SKM-1 treated with dmso at 0.1 percent for 144 hours (cell line): ENCODE measurements at regions not wholly inside any gene's neighbourhood (a gene's known extent, or its start where the extent isn't known, plus 50 kb on each side); places are given as distances from the start of the nearest gene placed in this dataset.
"Not testable (repeated sequence)": the region's sequence is repeated elsewhere in the genome, so short reads cannot be mapped to it uniquely, and the experiment has no call there.

Experiments used
- DNase-seq: peaks from one replicate; lab custom pipeline; 2025; ENCODE audit not compliant: unreplicated experiment; lab: John Stamatoyannopoulos, UW

DNA sequence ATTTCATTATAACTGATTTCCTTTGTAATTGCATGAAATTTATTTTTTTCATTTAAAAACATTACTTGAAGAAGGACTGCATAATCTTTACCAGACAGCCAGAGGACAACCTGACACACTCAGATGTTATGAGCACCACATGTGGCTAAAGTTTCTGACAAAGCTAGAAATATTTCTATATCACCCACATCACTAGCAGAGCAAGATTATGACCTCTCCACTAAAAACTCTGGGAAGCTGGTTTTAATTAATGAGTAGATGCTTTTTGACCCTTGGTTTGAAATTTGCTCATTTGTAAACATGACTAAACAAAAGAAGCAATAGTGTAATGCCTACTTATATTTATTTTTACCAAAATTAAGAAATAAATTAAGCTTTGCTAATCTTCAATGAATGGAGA is 661.5 kb upstream of the EPHA5 start:
- DNase-seq: no peak

- DNase-seq: no peak
These were observed 659.8 kb upstream of the EPHA5 start for GRCh38 chr4:66330125-66330524.

DNA sequence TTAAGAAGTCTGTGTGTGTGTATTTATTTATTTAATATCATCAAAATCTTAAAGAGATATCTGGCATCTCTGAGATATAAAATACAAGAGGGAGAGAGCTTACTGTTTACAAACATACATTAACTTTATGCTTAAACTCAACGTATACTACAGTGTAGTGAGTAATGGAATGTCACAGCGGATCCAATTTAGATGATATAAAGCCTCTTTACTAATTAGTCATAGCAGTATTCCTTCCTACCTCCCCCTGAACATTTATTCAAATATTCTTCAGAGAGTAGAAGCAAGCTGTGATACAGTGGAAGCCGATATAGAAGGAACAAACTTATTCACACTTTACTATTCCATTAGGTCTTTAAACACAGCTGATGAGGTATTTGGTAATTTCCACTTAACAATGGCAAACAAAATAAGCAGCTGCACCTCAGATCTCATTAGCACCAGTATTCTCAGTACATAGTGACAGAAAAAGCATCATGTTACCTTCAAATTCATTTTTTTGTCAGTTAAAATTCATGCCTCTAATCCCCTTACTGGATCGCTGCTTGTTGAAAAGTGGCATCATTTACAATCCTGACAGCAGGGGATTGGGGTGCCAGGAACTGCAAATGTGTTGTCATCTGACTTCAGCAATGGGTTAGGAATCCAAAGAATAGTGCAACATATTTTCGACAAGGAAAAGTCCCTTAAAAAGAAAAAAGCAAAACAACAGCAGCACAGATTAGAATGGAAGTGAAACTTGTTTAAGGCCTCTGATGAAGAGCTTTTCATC is 658.7 kb upstream of the EPHA5 start:
- no peak for DNase-seq

GRCh38 chr4:66307641-66308438 is 637.6 kb upstream of the EPHA5 start:
- no peak for DNase-seq

GRCh38 chr4:66300336-66300934 is 630.1 kb upstream of the EPHA5 start:
- DNase-seq: no peak

- no peak for DNase-seq
These were observed 628.3 kb upstream of the EPHA5 start for GRCh38 chr4:66298569-66298968.

DNA sequence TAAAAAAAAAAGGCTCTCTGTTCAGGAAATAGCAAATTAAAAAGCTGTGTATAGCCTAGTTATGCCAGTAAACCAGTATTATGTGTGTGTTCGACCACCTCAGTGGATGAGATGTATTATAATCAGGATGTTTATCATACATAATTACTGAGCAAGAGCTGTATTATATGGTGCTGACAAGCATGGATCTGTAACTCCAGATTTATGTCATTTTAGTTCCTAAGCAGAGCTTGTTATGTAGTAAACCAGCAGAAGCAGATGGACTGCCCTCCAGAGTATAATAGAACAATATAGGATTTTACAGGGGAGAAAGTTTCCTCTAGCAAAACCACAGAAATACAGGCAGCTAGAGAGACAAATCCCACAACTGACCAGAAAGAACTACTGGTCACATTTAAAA is 627.4 kb upstream of the EPHA5 start:
- DNase-seq: no peak

GRCh38 chr4:66294638-66295037 is 624.3 kb upstream of the EPHA5 start:
- DNase-seq: no peak

DNA sequence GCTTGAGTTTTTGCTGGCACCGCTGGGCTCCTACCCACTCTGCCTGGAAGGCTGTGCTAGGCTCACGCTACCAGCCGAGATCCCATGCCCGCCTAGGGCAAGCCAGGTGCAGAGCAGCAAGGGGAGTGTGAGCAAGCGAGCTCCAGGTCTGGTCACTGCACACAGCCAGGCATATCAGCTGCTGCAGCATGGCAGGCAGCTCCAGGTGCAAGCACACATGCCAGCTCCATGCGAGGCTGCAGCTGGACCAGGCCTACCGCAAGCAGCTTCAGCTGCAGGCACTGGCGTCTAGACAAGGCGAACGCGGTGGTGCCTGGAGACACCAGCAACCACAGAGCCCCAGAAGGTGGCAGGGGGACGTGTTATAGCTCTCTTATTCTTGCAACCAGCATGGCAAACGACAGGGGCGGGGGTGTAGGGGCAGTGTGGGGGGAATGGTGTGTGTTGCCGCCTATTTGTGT is 614.7 kb upstream of the EPHA5 start:
- DNase-seq: no peak

DNA sequence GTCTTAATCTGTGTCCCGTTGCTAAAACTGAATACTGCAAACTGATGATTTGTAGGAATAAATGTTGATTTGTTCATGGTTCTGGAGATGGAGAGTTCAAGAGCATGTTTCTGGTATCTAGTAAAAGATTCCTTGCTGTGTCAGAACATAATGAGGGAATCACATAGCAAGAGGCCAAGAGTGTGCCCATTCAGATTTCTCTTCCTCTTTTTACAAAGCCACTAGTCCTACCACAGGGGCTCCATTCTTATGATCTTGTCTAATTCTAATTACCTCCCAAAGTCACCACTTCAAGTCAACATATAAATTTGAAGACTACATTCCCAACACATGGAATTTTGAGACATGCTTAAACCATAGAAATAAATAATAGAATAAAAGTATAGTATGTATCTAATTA is 608.8 kb upstream of the EPHA5 start:
- peak; percentile 14 for DNase-seq

GRCh38 chr4:66275411-66276038 is 605.2 kb upstream of the EPHA5 start:
- DNase-seq: no peak

- no peak for DNase-seq
These were observed 602.8 kb upstream of the EPHA5 start for GRCh38 chr4:66273110-66273509.

DNA sequence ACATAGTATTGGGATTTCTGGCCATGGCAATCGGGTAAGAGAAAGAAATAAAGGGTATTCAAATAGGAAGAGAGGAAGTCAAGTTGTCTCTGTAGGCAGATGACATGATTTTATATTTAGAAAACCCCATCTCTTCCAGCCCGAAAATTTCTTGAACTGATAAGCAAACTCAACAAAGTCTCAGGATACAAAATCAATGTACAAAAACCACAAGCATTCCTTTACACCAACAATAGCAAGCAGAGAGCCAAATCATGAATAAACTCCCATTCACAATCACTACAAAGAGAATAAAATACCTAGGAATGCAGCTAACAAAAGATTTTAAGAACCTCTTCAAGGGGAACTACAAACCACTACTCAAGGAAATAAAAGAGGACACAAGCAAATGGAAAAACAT is 600.1 kb upstream of the EPHA5 start:
- DNase-seq: not testable (repeated sequence)

DNA sequence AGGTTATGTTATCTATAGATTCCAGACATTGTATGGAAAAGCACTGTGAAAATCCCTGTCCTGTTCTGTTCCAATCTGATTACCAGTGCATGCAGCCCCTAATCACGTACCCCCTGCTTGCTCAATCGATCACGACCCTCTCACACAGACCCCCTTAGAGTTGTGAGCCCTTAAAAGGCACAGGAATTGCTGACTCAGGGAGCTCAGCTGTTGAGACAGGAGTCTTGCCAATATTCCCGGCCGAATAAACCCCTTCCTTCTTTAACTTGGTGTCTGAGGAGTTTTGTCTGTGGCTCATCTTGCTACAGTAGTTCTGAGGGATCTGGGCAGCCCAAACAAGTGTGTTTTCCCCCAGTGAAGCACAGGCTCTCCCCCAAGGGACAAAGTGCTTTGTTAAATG is 596.3 kb upstream of the EPHA5 start:
- not testable (repeated sequence) for DNase-seq

DNA sequence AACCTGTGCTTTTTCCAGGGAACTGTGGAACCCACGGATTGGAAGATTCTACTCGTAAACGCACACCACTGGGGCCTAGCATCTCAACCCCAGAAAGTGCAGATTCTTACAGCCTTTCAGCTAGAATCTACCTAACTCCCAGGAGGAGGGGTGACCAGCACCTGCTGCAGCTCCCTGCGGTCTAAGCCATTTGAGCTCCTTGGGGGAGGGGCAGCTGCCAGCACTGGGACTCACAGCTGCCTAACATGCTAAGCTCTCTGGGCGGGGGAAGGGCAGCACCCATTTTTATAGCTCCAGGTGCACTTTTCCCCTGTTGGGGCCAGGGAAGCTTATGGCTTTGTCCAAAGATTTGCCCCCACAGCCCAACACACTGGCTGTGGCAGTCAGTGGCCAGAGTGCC is 595.7 kb upstream of the EPHA5 start:
- no peak for DNase-seq

GRCh38 chr4:66252291-66252690 is 582.0 kb upstream of the EPHA5 start:
- no peak for DNase-seq

DNA sequence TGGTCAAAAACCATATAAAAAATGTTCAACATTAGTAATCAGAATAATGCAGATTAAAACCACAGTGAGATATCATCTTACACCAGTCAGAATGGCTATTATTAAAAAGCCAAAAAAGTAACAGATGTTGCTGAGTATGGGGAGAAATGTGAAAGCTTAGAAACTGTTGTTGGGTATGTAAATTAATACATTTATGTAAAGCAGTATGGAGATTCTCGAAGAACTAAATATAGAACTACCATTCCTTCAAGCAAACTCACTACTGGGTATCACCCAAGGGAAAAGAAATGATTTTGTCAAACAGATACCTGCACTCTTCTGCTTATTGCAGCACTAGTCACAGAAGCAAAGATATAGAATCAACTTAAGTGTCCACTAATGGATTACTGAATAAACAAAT is 576.4 kb upstream of the EPHA5 start:
- DNase-seq: no peak

GRCh38 chr4:66235876-66236275 is 565.6 kb upstream of the EPHA5 start:
- DNase-seq: no peak

DNA sequence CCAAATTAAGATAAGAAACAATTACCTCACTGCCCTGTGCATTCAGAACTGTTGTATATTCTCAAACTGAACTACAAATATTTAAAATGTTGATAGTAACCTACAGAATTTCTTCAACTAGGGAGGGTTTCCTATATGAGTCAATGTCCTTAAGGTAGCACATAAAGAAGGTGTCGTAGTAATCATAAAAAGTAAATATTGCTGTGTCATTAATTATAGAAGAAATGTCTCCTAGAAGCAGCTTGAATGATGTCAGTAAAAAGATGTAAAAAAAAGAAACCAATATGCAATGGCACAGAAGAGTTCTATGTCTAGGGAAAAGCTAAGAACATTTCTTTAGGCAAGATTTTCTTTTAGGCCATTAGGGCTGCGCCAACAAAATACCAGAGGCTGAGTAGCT is 559.6 kb upstream of the EPHA5 start:
- no peak for DNase-seq

- no peak for DNase-seq
These were observed 555.2 kb upstream of the EPHA5 start for GRCh38 chr4:66225539-66225938.

- DNase-seq: no peak
These were observed 552.9 kb upstream of the EPHA5 start for GRCh38 chr4:66223068-66223703.
